ENCODE measurements at regions not wholly inside any gene's neighbourhood (a gene's known extent, or its start where the extent isn't known, plus 50 kb on each side); places are given as distances from the start of the nearest gene placed in this dataset.

GRCh38 chr9:89686126-89686525 lies 81.3 kb downstream of the GADD45G start:
- TF ChIP-seq CTCF (IDR thresholded peaks at IDR 0.05) (no peak), POLR2A (IDR thresholded peaks at IDR 0.05) (no peak)
